ENCODE measurements at regions not wholly inside any gene's neighbourhood (a gene's known extent, or its start where the extent isn't known, plus 50 kb on each side); places are given as distances from the start of the nearest gene placed in this dataset.

DNA sequence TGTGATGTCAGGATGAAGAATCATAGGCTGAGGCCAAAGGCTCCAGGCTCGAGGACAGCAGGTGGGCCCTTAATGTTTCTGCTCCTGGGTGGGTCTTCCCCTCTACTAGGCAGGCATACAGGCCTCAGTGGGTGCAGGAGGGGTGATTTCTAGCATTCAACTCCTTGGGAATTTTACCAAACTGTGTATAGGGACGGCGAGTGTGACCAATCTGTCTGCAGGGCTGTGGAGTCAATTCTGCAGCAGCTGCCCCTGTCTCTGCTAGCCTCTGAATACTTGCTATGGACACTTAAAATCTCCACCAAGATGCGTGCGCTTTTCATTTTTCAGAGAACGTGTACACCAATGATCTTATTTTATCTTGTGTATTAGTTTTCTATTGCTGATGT, 115.5 kb downstream of the WDR11 start:
- TF ChIP-seq, protein P1, sequence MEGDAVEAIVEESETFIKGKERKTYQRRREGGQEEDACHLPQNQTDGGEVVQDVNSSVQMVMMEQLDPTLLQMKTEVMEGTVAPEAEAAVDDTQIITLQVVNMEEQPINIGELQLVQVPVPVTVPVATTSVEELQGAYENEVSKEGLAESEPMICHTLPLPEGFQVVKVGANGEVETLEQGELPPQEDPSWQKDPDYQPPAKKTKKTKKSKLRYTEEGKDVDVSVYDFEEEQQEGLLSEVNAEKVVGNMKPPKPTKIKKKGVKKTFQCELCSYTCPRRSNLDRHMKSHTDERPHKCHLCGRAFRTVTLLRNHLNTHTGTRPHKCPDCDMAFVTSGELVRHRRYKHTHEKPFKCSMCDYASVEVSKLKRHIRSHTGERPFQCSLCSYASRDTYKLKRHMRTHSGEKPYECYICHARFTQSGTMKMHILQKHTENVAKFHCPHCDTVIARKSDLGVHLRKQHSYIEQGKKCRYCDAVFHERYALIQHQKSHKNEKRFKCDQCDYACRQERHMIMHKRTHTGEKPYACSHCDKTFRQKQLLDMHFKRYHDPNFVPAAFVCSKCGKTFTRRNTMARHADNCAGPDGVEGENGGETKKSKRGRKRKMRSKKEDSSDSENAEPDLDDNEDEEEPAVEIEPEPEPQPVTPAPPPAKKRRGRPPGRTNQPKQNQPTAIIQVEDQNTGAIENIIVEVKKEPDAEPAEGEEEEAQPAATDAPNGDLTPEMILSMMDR (IDR thresholded peaks at IDR 0.05; ENCODE audit: insufficient read depth, low read length, poor library complexity, severe bottlenecking) = no peak
- no peak for TF ChIP-seq EZH2phosphoT487 (conservative IDR thresholded peaks at IDR 0.05; ENCODE audit: low read length)
